HCT116 (cell line): ENCODE measurements at regions not wholly inside any gene's neighbourhood (a gene's known extent, or its start where the extent isn't known, plus 50 kb on each side); places are given as distances from the start of the nearest gene placed in this dataset.

ENCODE experiments used
- ATAC-seq: fragments of 200-7000 bp; cut with Tn5 transposase; 2 replicates; pipeline ENCODE4 v1.9.1; 2020; ENCODE audit warnings: mild to moderate bottlenecking, moderate library complexity
- BruUV-seq: library from RNA; stranded (reverse); fragments of 400-500 nt; replicated peaks from 2 replicates; lab custom pipeline; 2021; lab: Mats Ljungman, UMichigan
- CTCF ChIA-PET: fragments of 300-600 bp; sonication (Branson Sonifier 250); formaldehyde crosslinking; loops from one replicate; lab custom pipeline; 2021; ENCODE audit warnings: antibody characterized with exemption; lab: Charles Lee
- POLR2A ChIA-PET: fragments of 300-600, 350-600 bp; sonication (Branson Sonifier 250); formaldehyde crosslinking; loops from one replicate; lab custom pipeline; 2021; ENCODE audit warnings: antibody characterized with exemption; lab: Charles Lee
- RAD21 ChIA-PET, 2 experiments: fragments of 300-600 bp; sonication (Branson Sonifier 250); formaldehyde crosslinking; loops; one replicate each; lab custom pipeline; 2023; ENCODE audit warnings: low total read pairs in 2 of 2; ENCODE audit not compliant: uncharacterized antibody in 2 of 2, unreplicated experiment in 2 of 2, low non-redundant PET in 1 of 2; lab: Charles Lee
- DNase-seq: peaks from one replicate; pipeline ENCODE4 v3.0.0-alpha.2; 2010; ENCODE audit warnings: low read depth, low spot score
- H2AFZ ChIP-seq: fragments of 200-600 bp; shearing (Covaris generic), sonication (generic); 2 replicates; pipeline ENCODE4 v1.6.1; 2017; ENCODE audit warnings: low read depth, mixed run types, mixed read lengths, antibody characterized with exemption, low read length; ENCODE audit not compliant: poor library complexity, severe bottlenecking
- H3K27ac ChIP-seq: 2 replicates; pipeline ENCODE4 v1.5.1; 2012; ENCODE audit warnings: low read depth, low read length
- H3K27me3 ChIP-seq: fragments of 200-600 bp; sonication (generic); 2 replicates; pipeline ENCODE4 v1.6.1; 2016; ENCODE audit warnings: mixed run types, low read length, mixed read lengths; ENCODE audit not compliant: insufficient read depth
- H3K36me3 ChIP-seq, 2 experiments: fragments of 200-500 bp in 1 of 2; fragments of 200-600 bp in 1 of 2; sonication (Bioruptor generic) in 1 of 2; sonication (generic) in 1 of 2; 2 replicates each; pipeline versions ENCODE4 v1.5.1 to v1.6.1; 2014 to 2016; ENCODE audit warnings: low read length in 2 of 2, inconsistent platforms in 1 of 2, mixed read lengths in 1 of 2, mixed run types in 1 of 2; ENCODE audit not compliant: insufficient read depth in 2 of 2, control insufficient read depth in 1 of 2
- H3K4me1 ChIP-seq, 2 experiments: fragments of 200-600 bp in 1 of 2; sonication (generic) in 1 of 2; 2 replicates each; pipeline versions ENCODE4 v1.5.1 to v1.6.1; 2012 to 2017; ENCODE audit warnings: low read length in 2 of 2, inconsistent platforms in 1 of 2, mild to moderate bottlenecking in 1 of 2, mixed read lengths in 1 of 2, mixed run types in 1 of 2, moderate library complexity in 1 of 2; ENCODE audit not compliant: insufficient read depth in 2 of 2, control insufficient read depth in 1 of 2
- H3K4me2 ChIP-seq: fragments of 200-600 bp; sonication (generic); 2 replicates; pipeline ENCODE4 v1.6.1; 2017; ENCODE audit warnings: mixed run types, low read length, mixed read lengths
- H3K4me3 ChIP-seq, 2 experiments: fragments of 200-600 bp in 1 of 2; sonication (generic) in 1 of 2; replicated peaks in 1 of 2; 2 replicates each; pipeline ENCODE4 v1.5.1; 2011 to 2016; ENCODE audit warnings: low read length in 2 of 2, control low read depth in 1 of 2, low read depth in 1 of 2, mild to moderate bottlenecking in 1 of 2, mixed read lengths in 1 of 2, mixed run types in 1 of 2
- H3K79me2 ChIP-seq: fragments of 200-600 bp; sonication (generic); 2 replicates; pipeline ENCODE4 v1.6.1; 2017; ENCODE audit warnings: mild to moderate bottlenecking, mixed run types, low read length, moderate library complexity, mixed read lengths; ENCODE audit not compliant: insufficient read depth
- H3K9ac ChIP-seq: fragments of 200-600 bp; sonication (generic); 2 replicates; pipeline ENCODE4 v1.6.1; 2016; ENCODE audit warnings: low read length, mixed read lengths
- H3K9me2 ChIP-seq: fragments of 200-600 bp; sonication (generic), shearing (Covaris generic); 2 replicates; pipeline ENCODE4 v1.6.1; 2017; ENCODE audit warnings: mixed run types, mild to moderate bottlenecking, moderate library complexity; ENCODE audit not compliant: insufficient read depth
- H3K9me3 ChIP-seq, 2 experiments: fragments of 200-500 bp in 1 of 2; fragments of 200-600 bp in 1 of 2; sonication (Bioruptor generic) in 1 of 2; sonication (generic) in 1 of 2; 2 replicates each; pipeline ENCODE4 v1.6.1; 2014 to 2017; ENCODE audit warnings: low read length in 2 of 2, mixed read lengths in 2 of 2, inconsistent platforms in 1 of 2, low read depth in 1 of 2, mild to moderate bottlenecking in 1 of 2, mixed run types in 1 of 2, moderate library complexity in 1 of 2; ENCODE audit not compliant: control insufficient read depth in 1 of 2, insufficient read depth in 1 of 2
- H4K20me1 ChIP-seq: fragments of 200-600 bp; sonication (generic), shearing (Covaris generic); 2 replicates; pipeline ENCODE4 v1.6.1; 2017; ENCODE audit warnings: mixed run types, mild to moderate bottlenecking, moderate library complexity; ENCODE audit not compliant: insufficient read depth
- CBX3 ChIP-seq: IDR thresholded peaks from 2 replicates; pipeline ENCODE4 v1.6.1; 2012; ENCODE audit warnings: low read depth
- CEBPB ChIP-seq: IDR thresholded peaks from 2 replicates; pipeline ENCODE4 v1.6.1; 2012; ENCODE audit warnings: low read depth
- EGR1 ChIP-seq: IDR thresholded peaks from 2 replicates; pipeline ENCODE4 v1.6.1; 2012; ENCODE audit warnings: low read depth
- EZH2 ChIP-seq: fragments of 200-600 bp; sonication (generic); IDR thresholded peaks from 2 replicates; pipeline ENCODE4 v1.6.1; 2017; ENCODE audit warnings: antibody characterized with exemption, mixed run types
- EZH2phosphoT487 ChIP-seq: fragments of 200-600 bp; IDR thresholded peaks from 2 replicates; pipeline ENCODE4 v1.6.1; 2018; ENCODE audit warnings: antibody characterized with exemption, borderline replicate concordance
- JUND ChIP-seq: IDR thresholded peaks from 2 replicates; pipeline ENCODE4 v1.6.1; 2012
- POLR2A ChIP-seq: IDR thresholded peaks from 2 replicates; pipeline ENCODE4 v1.7.0; 2011; ENCODE audit warnings: borderline replicate concordance; ENCODE audit not compliant: insufficient read depth, insufficient read length; ENCODE audit errors: extremely low read depth
- POLR2AphosphoS5 ChIP-seq: IDR thresholded peaks from 2 replicates; pipeline ENCODE4 v1.6.1; 2011; ENCODE audit warnings: mild to moderate bottlenecking, low read depth, low read length, moderate library complexity
- SIN3A ChIP-seq: IDR thresholded peaks from 2 replicates; pipeline ENCODE4 v1.6.1; 2012; ENCODE audit warnings: low read depth
- ZFX ChIP-seq: fragments of 450-650 bp; IDR thresholded peaks from 2 replicates; pipeline ENCODE4 v1.6.1; 2017
- ZNF274 ChIP-seq: fragments of 200-500 bp; sonication (Bioruptor generic); IDR thresholded peaks from 2 replicates; pipeline ENCODE4 v1.6.1; 2014; ENCODE audit warnings: mild to moderate bottlenecking, low read depth, low read length, inconsistent platforms
- intact Hi-C: fragments of 100-400 bp; cut with micrococcal nuclease; formaldehyde crosslinking; loops from 2 replicates; pipeline ENCODE4 v1.10.0; 2022
- TF ChIP-seq, protein P1 (sequence below), 3 experiments: fragments of 200-600 bp in 1 of 3; sonication (generic) in 1 of 3; IDR thresholded peaks in 2 of 3; conservative IDR thresholded peaks in 1 of 3; 2 replicates each; pipeline ENCODE4 v1.5.1; 2012 to 2017; ENCODE audit warnings: low read depth in 2 of 3, low read length in 2 of 3, antibody characterized with exemption in 1 of 3, borderline replicate concordance in 1 of 3, control low read depth in 1 of 3, mild to moderate bottlenecking in 1 of 3, mixed read lengths in 1 of 3, mixed run types in 1 of 3, moderate library complexity in 1 of 3; ENCODE audit not compliant: insufficient read depth in 1 of 3
- TF ChIP-seq, protein P2 (sequence below): IDR thresholded peaks from 2 replicates; pipeline ENCODE4 v1.6.1; 2012; ENCODE audit warnings: low read depth
- TF ChIP-seq, protein P3 (sequence below): IDR thresholded peaks from 2 replicates; pipeline ENCODE4 v1.6.1; 2012
- TF ChIP-seq, protein P4 (sequence below): IDR thresholded peaks from 2 replicates; pipeline ENCODE4 v1.6.1; 2011; ENCODE audit warnings: mild to moderate bottlenecking, low read length, moderate library complexity; ENCODE audit not compliant: insufficient replicate concordance; ENCODE audit errors: extremely low read depth

DNA sequence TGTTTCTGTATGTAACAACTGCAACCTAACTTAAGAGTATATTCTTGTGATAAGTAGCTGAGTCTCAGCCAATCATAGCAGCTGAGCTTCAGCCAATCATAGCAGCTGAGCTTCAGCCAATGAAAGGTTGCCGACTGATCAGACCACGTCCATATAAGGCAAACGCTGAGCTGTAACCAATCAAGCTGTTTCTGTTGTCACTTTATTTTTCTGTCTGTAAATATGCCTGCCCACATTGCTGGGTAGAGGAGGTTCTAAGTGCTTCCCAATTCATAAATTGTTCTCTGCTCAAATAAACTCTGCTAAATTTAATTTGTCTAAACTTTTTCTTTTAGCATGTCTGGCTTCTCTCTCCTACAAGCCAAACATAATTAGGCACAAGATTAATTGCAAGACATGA lies 231.5 kb upstream of the TCF4 start:
- Histone ChIP-seq H3K4me2 (no peak overlapping the region), H3K9me3 (peaks cover 11 to 32% of the 10 kb centered on the region in 2 experiments; a peak in 2 of 4 replicates), H3K9ac (no peak overlapping the region), H2AFZ (no peak overlapping the region), H3K27ac (no peak overlapping the region), H3K79me2 (no peaks in the 10 kb centered on the region), H3K36me3 (no peaks in the 10 kb centered on the region), H3K9me2 (no peaks in the 10 kb centered on the region), H3K4me3 (no peak overlapping the region), H3K4me1 (no peaks in the 10 kb centered on the region), H3K27me3 (no peaks in the 10 kb centered on the region), H4K20me1 (no peaks in the 10 kb centered on the region)
- no peak for ATAC-seq
- DNase-seq: no peak
- intact Hi-C loops: no loop called here
- POLR2A ChIA-PET: no interaction called here
- RAD21 ChIA-PET: no interaction called here
- CTCF ChIA-PET: no interaction called here
- BruUV-seq: no TSS peak
- TF ChIP-seq ZFX (no peak), EZH2 (no peak), ZNF274 (no peak), SIN3A (no peak), CEBPB (no peak), EGR1 (no peak), POLR2A (no peak), POLR2AphosphoS5 (no peak), JUND (no peak), CBX3 (no peak), EZH2phosphoT487 (no peak)
- TF ChIP-seq, protein P1, sequence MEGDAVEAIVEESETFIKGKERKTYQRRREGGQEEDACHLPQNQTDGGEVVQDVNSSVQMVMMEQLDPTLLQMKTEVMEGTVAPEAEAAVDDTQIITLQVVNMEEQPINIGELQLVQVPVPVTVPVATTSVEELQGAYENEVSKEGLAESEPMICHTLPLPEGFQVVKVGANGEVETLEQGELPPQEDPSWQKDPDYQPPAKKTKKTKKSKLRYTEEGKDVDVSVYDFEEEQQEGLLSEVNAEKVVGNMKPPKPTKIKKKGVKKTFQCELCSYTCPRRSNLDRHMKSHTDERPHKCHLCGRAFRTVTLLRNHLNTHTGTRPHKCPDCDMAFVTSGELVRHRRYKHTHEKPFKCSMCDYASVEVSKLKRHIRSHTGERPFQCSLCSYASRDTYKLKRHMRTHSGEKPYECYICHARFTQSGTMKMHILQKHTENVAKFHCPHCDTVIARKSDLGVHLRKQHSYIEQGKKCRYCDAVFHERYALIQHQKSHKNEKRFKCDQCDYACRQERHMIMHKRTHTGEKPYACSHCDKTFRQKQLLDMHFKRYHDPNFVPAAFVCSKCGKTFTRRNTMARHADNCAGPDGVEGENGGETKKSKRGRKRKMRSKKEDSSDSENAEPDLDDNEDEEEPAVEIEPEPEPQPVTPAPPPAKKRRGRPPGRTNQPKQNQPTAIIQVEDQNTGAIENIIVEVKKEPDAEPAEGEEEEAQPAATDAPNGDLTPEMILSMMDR (IDR thresholded peaks at IDR 0.05 in 2 of 3, conservative IDR thresholded peaks at IDR 0.05 in 1 of 3; ENCODE audit: borderline replicate concordance in 1 of 3, insufficient read depth in 1 of 3, low read depth in 2 of 3, low read length in 2 of 3): no peak
- TF ChIP-seq, protein P2, sequence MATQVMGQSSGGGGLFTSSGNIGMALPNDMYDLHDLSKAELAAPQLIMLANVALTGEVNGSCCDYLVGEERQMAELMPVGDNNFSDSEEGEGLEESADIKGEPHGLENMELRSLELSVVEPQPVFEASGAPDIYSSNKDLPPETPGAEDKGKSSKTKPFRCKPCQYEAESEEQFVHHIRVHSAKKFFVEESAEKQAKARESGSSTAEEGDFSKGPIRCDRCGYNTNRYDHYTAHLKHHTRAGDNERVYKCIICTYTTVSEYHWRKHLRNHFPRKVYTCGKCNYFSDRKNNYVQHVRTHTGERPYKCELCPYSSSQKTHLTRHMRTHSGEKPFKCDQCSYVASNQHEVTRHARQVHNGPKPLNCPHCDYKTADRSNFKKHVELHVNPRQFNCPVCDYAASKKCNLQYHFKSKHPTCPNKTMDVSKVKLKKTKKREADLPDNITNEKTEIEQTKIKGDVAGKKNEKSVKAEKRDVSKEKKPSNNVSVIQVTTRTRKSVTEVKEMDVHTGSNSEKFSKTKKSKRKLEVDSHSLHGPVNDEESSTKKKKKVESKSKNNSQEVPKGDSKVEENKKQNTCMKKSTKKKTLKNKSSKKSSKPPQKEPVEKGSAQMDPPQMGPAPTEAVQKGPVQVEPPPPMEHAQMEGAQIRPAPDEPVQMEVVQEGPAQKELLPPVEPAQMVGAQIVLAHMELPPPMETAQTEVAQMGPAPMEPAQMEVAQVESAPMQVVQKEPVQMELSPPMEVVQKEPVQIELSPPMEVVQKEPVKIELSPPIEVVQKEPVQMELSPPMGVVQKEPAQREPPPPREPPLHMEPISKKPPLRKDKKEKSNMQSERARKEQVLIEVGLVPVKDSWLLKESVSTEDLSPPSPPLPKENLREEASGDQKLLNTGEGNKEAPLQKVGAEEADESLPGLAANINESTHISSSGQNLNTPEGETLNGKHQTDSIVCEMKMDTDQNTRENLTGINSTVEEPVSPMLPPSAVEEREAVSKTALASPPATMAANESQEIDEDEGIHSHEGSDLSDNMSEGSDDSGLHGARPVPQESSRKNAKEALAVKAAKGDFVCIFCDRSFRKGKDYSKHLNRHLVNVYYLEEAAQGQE: no peak
- TF ChIP-seq, protein P3, sequence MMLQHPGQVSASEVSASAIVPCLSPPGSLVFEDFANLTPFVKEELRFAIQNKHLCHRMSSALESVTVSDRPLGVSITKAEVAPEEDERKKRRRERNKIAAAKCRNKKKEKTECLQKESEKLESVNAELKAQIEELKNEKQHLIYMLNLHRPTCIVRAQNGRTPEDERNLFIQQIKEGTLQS: no peak
- TF ChIP-seq, protein P4, sequence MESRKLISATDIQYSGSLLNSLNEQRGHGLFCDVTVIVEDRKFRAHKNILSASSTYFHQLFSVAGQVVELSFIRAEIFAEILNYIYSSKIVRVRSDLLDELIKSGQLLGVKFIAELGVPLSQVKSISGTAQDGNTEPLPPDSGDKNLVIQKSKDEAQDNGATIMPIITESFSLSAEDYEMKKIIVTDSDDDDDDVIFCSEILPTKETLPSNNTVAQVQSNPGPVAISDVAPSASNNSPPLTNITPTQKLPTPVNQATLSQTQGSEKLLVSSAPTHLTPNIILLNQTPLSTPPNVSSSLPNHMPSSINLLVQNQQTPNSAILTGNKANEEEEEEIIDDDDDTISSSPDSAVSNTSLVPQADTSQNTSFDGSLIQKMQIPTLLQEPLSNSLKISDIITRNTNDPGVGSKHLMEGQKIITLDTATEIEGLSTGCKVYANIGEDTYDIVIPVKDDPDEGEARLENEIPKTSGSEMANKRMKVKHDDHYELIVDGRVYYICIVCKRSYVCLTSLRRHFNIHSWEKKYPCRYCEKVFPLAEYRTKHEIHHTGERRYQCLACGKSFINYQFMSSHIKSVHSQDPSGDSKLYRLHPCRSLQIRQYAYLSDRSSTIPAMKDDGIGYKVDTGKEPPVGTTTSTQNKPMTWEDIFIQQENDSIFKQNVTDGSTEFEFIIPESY: no peak
